HG02981 (cell line): ENCODE measurements at regions not wholly inside any gene's neighbourhood (a gene's known extent, or its start where the extent isn't known, plus 50 kb on each side); places are given as distances from the start of the nearest gene placed in this dataset.

Source experiments
- ATAC-seq: cut with Tn5 transposase; IDR thresholded peaks from one replicate; pipeline ENCODE4 v1.9.1; 2021; ENCODE audit warnings: mild to moderate bottlenecking, moderate library complexity; ENCODE audit not compliant: unreplicated experiment

GRCh38 chr13:84536906-84537305 is 654.6 kb upstream of the SLITRK1 start:
- no peak for ATAC-seq

- no peak for ATAC-seq
These were observed 646.3 kb upstream of the SLITRK1 start for GRCh38 chr13:84528408-84529070.

- ATAC-seq = no peak
These were observed 643.6 kb upstream of the SLITRK1 start for GRCh38 chr13:84525865-84526264.

- ATAC-seq = no peak
These were observed 642.3 kb upstream of the SLITRK1 start for GRCh38 chr13:84524586-84524985.

- ATAC-seq = no peak
These were observed 617.7 kb upstream of the SLITRK1 start for GRCh38 chr13:84500016-84500415.

GRCh38 chr13:84497613-84498012 is 615.3 kb upstream of the SLITRK1 start:
- ATAC-seq = no peak

GRCh38 chr13:84491952-84492351 is 609.7 kb upstream of the SLITRK1 start:
- no peak for ATAC-seq

- no peak for ATAC-seq
These were observed 605.5 kb upstream of the SLITRK1 start for GRCh38 chr13:84487752-84488151.

GRCh38 chr13:84481958-84482357 is 599.7 kb upstream of the SLITRK1 start:
- no peak for ATAC-seq

- no peak for ATAC-seq
These were observed 597.4 kb upstream of the SLITRK1 start for GRCh38 chr13:84479656-84480055.

- no peak for ATAC-seq
These were observed 588.3 kb upstream of the SLITRK1 start for GRCh38 chr13:84470528-84470927.

- ATAC-seq = no peak
These were observed 584.2 kb upstream of the SLITRK1 start for GRCh38 chr13:84466461-84466860.

- ATAC-seq = no peak
These were observed 578.7 kb upstream of the SLITRK1 start for GRCh38 chr13:84460989-84461388.

GRCh38 chr13:84455143-84455905 is 573.0 kb upstream of the SLITRK1 start:
- ATAC-seq = no peak

GRCh38 chr13:84447640-84447978 is 565.3 kb upstream of the SLITRK1 start:
- ATAC-seq = no peak

GRCh38 chr13:84446972-84447639 is 564.8 kb upstream of the SLITRK1 start:
- ATAC-seq = no peak

- no peak for ATAC-seq
These were observed 563.5 kb upstream of the SLITRK1 start for GRCh38 chr13:84445776-84446175.

GRCh38 chr13:84443463-84443862 is 561.2 kb upstream of the SLITRK1 start:
- no peak for ATAC-seq

- ATAC-seq = no peak
These were observed 556.8 kb upstream of the SLITRK1 start for GRCh38 chr13:84439108-84439507.

GRCh38 chr13:84433024-84433423 is 550.8 kb upstream of the SLITRK1 start:
- ATAC-seq = no peak

- ATAC-seq = no peak
These were observed 549.4 kb upstream of the SLITRK1 start for GRCh38 chr13:84431646-84432045.

- ATAC-seq = no peak
These were observed 548.2 kb upstream of the SLITRK1 start for GRCh38 chr13:84430446-84430845.
